Neural crest cell (in vitro differentiated cells): ENCODE measurements at regions not wholly inside any gene's neighbourhood (a gene's known extent, or its start where the extent isn't known, plus 50 kb on each side); places are given as distances from the start of the nearest gene placed in this dataset.

Source experiments
- DNase-seq: peaks from one replicate; pipeline ENCODE4 v3.0.0; 2021; ENCODE audit warnings: low read depth, mixed read lengths, low spot score
- H3K27ac Mint-ChIP-seq: one replicate; pipeline ENCODE4 v1.8.0; 2021; ENCODE audit warnings: mild to moderate bottlenecking, mixed read lengths; ENCODE audit not compliant: unreplicated experiment
- H3K27me3 Mint-ChIP-seq: 2 replicates; pipeline ENCODE4 v1.8.0; 2021; ENCODE audit warnings: low read depth, mild to moderate bottlenecking, mixed read lengths
- H3K36me3 Mint-ChIP-seq: 2 replicates; pipeline ENCODE4 v1.8.0; 2021; ENCODE audit warnings: low read depth, mild to moderate bottlenecking, mixed read lengths
- H3K4me1 Mint-ChIP-seq: 2 replicates; pipeline ENCODE4 v1.8.0; 2021; ENCODE audit warnings: mixed read lengths
- H3K4me3 Mint-ChIP-seq: one replicate; pipeline ENCODE4 v1.8.0; 2021; ENCODE audit warnings: mild to moderate bottlenecking, mixed read lengths
- H3K9me3 Mint-ChIP-seq: 2 replicates; pipeline ENCODE4 v1.8.0; 2021; ENCODE audit warnings: mixed read lengths
- CTCF ChIP-seq: fragments of 200-600 bp; sonication (generic); conservative IDR thresholded peaks from 2 replicates; pipeline ENCODE4 v1.5.0; 2021; ENCODE audit warnings: antibody characterized with exemption, mild to moderate bottlenecking

DNA sequence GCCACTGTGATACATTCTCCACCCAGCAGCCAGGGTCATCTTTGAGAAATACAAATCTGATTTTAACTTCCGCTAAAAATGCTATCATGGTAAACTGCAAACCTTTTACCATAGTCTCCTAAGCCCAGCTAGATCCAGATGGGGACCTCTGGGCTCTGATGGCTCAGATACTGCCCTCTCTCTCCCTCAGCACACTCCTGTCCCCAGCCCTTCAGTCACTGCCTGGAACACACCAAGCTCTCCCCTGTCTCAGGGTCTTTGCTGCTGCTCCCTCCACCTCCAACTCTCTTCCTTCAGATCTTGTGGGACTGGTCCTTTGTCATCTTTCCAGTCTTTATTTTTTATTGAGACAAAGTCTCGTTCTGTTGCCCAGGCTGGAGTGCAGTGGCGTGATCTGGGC is 65.1 kb downstream of the SPRY4 start:
- no peaks in the 10 kb centered on the region for H3K36me3 Mint-ChIP-seq
- H3K9me3 Mint-ChIP-seq, result peaks cover 2% of the 10 kb centered on the region
- H3K4me1 Mint-ChIP-seq, result peaks cover 15% of the 10 kb centered on the region
- H3K27me3 Mint-ChIP-seq, result no peaks in the 10 kb centered on the region
- TF ChIP-seq CTCF, result no peak
- no peak overlapping the region for H3K4me3 Mint-ChIP-seq
- no peak overlapping the region for H3K27ac Mint-ChIP-seq
- DNase-seq, result no peak

DNA sequence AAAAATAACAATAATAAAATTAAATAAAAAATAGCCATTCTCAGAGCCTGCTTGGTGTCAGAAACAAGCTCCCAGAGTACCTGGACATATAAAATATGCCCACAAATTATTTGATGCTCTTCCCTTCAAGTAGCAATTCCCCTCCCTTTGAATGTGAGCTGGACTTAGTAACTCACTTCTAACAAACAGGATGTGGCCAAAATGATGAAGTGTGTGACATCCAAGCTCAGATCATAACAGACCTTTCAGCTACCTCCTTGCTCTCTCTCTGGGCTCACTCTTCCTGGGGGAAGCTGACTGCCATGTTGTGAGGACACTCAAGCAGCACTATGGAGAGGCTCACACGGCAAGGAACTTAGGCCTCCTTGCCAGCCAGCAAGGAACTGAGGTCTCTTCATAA is 69.0 kb downstream of the SPRY4 start:
- no peak for DNase-seq
- Mint-ChIP-seq H3K36me3 (no peaks in the 10 kb centered on the region), H3K9me3 (peaks cover 2% of the 10 kb centered on the region), H3K27me3 (no peaks in the 10 kb centered on the region), H3K4me3 (no peak overlapping the region), H3K27ac (no peak overlapping the region), H3K4me1 (peaks cover 4% of the 10 kb centered on the region)
- TF ChIP-seq CTCF, result no peak

GRCh38 chr5:142254431-142254830 is 70.4 kb downstream of the SPRY4 start:
- Mint-ChIP-seq H3K9me3 (peaks cover 2% of the 10 kb centered on the region), H3K36me3 (no peaks in the 10 kb centered on the region), H3K27me3 (no peaks in the 10 kb centered on the region), H3K4me3 (no peak overlapping the region), H3K27ac (no peak overlapping the region), H3K4me1 (no peaks in the 10 kb centered on the region)
- no peak for DNase-seq
- TF ChIP-seq CTCF, result no peak

GRCh38 chr5:142253938-142254337 is 70.9 kb downstream of the SPRY4 start:
- Mint-ChIP-seq H3K27ac (no peak overlapping the region), H3K4me1 (no peaks in the 10 kb centered on the region), H3K9me3 (peaks cover 2% of the 10 kb centered on the region), H3K27me3 (no peaks in the 10 kb centered on the region), H3K4me3 (no peak overlapping the region), H3K36me3 (no peaks in the 10 kb centered on the region)
- DNase-seq, result no peak
- no peak for TF ChIP-seq CTCF

DNA sequence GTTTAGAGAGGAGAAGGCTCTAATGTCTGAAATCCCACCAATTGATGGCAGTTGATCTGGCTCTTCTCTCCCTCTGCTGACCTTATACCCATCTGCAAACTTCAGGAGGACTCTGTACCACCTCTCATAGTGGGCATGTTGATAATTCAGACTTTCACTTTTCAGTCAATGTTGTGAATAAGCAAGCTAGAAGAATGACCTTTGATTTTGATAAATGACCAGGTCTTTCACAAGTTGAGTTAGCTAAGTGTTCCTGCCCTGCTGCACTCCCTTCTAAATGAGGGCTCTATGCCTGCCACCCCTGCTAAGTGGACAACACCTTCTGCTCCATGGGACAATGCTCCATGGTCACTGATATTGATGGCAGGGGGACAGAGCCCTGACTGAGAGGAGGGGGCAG is 74.7 kb downstream of the SPRY4 start:
- no peaks in the 10 kb centered on the region for H3K9me3 Mint-ChIP-seq
- no peaks in the 10 kb centered on the region for H3K36me3 Mint-ChIP-seq
- H3K4me3 Mint-ChIP-seq, result no peak overlapping the region
- H3K27ac Mint-ChIP-seq, result no peak overlapping the region
- no peak for DNase-seq
- no peaks in the 10 kb centered on the region for H3K27me3 Mint-ChIP-seq
- TF ChIP-seq CTCF, result no peak
- peaks cover 12% of the 10 kb centered on the region for H3K4me1 Mint-ChIP-seq

- no peak for TF ChIP-seq CTCF
- Mint-ChIP-seq H3K4me3 (no peak overlapping the region), H3K27me3 (no peaks in the 10 kb centered on the region), H3K36me3 (no peaks in the 10 kb centered on the region), H3K27ac (no peak overlapping the region), H3K9me3 (no peaks in the 10 kb centered on the region), H3K4me1 (peaks cover 12% of the 10 kb centered on the region)
- no peak for DNase-seq
These were observed 75.9 kb downstream of the SPRY4 start for GRCh38 chr5:142248853-142249462.
